ENCODE measurements at regions not wholly inside any gene's neighbourhood (a gene's known extent, or its start where the extent isn't known, plus 50 kb on each side); places are given as distances from the start of the nearest gene placed in this dataset.
"Not testable (repeated sequence)": the region's sequence is repeated elsewhere in the genome, so short reads cannot be mapped to it uniquely, and the experiment has no call there.

DNA sequence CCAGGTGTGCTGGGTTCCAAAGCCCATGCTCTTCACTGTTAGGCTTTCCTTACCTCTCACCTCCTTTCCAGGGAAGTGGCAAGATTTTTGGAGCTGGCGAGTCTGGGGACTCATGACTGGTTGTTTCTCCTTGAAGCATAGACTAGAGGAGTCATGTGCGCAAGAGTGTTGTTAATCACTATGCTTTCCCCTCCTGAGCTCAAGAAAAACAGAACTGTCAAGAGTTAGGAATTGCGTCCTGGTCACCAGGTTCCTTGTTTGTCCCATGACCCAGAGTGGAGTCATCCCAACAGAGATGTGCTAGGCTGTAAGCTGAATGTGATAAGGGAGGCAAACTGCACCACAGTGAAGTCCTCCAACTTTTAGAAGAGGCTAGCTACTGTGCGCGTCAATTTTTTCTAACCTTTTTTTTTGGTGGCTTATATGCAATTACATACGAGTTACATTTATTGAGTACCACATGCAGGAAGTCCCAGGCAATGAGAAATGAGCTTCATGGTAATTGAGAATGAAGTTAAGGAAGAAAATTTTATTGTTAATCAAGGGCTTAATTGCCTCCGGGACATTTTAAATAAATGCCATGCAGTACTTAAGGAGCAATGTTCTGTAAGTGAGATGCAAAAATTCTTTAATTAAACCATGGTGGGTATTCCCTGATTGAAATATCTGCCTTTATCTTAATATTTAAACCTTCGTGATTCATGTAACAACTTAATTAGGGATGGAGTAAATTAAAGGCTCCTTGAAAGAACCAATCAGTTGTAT is 233.9 kb downstream of the ZIC5 start:
- no peak for DNase-seq (ENCODE audit: low read depth in 2 of 2)

DNA sequence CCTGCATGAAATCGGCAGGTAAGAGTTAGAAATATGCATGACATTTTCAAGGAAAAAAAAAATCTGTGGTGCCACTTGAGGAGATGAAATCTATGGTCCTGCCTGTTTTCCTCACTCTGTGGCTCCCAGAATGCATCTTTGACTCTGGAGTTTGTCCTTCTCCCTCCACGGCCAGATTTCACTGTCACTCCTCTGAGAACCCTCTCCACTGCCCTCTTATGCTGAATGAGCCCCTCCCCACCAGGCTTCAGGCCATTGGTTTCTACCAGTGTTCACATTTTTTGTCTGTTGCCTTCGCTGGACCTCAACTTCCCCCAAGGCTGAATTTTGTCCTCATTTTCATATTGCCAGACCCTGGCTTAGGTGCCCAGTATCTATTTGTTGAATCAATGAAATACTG is 235.0 kb downstream of the ZIC5 start:
- DNase-seq (ENCODE audit: low read depth in 2 of 2): no peak

DNA sequence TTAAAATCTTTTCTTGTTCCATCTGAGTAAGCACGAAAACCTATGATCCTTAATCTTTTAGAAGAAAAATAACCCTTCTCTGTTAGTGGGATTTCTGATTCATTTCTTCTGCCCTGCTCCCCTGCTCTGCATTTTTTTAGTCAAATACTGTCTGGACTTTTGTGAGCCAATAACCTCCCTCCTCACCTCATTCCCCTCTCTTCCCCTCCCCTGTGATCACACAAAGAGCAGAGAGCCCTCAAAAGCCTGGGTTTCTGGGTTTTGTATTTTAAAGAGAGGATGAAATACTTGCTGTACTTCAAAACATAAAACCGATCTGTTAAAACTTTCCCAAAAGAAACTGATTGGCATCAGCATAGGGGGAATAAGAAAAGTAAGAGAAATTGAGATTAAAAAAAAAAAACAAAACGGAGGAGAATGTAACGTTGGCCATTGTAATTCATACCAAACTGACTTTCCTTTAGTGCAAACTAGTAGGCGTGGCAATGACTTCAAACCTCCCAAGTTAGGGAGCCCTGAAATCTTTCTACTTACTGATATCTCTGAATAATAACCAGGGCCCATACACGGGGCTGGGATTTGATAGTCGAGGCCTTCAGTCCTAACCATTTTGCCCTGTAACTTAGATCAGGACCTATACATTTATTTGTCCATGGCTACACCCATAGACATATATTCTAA is 232.9 kb downstream of the TM9SF2 start:
- DNase-seq (ENCODE audit: low read depth in 2 of 2): no peak

DNA sequence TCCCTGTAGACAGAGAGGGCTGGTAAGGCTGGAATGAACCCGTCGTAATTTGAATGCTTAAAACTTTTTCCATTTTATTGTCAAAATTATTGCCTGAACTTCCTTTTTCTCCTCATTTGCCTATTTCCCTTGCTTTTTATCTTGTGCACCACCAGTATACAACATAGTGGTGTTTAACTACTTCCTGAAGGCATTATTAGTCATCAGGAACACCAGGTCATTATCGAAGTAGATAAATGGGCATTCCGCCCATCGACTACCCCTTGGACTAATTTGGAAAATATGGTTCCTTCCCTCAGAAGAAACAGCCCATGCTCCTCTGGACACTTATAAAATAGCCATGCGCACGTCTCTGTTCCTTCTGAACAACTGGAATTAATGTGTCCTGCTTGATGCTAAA is 232.1 kb downstream of the TM9SF2 start:
- DNase-seq (ENCODE audit: low read depth in 2 of 2): no peak

DNA sequence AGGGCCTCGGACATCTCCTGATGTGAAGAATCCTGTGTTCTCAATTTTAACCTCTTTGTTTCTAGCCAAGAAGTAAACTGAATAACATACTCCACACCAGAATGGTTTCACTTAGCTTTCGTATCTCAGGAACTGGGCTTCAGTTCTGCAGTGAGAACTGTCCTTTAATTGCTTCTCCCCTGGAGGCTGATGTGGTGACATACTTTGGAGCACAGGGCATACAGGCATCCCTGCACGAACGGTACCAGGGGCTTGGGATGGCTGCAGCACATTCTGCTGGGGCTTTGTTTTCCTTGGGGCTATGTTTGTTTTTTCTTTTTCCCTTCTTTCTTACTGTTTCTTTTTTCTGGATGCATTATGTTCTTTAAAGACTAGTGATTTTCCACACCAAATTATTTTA is 230.5 kb downstream of the TM9SF2 start:
- no peak for DNase-seq (ENCODE audit: low read depth in 2 of 2)

DNA sequence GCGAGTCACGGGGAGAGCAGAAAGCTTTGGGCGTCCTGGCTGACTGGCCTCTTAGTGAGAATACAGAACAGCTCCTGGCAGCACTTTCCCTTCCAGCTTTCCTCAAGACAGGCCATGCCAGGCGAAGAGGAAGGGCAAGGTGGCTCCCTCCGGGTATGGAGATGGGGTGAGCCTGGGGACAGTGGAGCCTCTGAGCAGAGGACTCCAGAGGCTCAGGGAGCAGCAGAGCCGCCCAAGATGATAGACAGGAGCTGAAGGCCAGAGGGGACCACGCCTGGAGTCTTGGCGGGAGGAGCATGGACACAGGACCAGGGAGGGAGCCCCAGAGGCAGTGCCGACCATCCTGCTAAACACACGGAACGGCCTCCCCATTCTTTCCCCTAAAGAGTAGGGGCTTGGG is 229.1 kb downstream of the TM9SF2 start:
- DNase-seq (ENCODE audit: low read depth in 2 of 2): no peak

DNA sequence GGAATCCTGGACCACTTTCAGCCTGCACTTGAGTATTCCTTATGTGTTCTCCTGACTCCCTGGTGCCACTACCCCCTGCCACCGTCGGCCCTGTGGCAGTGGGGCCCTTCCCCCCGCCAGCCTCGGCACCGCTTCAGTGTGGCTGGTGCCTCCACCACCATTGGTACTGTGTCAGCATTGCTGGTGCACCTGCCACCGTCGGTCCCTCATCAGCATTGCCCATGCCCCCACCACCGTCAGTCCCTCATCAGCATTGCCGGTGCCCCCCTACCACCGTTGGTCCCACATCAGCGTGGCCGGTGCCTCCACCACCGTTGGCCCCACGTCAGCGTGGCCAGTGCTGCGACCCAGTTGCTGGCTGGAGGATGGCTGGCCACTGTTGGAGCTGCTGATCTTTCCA is 228.5 kb downstream of the TM9SF2 start:
- no peak for DNase-seq (ENCODE audit: low read depth in 2 of 2)

DNA sequence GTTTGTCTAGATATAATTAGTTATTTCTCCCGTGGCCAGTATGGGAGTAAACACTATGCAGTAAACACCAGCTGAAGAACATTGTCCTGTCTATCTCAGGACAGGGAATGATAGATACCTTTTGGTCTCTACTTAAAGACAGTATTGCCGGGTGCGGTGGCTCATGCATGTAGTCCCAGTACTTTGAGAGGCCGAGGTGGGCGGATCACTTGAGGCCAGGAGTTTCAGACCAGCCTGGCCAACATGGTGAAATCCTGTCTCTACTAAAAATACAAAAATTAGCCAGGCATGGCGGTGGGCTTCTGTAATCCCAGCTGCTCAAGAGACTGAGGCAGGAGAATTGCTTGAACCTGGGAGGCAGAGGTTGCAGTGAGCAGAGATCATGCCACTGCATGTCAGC is 226.4 kb downstream of the TM9SF2 start:
- DNase-seq (ENCODE audit: low read depth in 2 of 2): not testable (repeated sequence)

DNA sequence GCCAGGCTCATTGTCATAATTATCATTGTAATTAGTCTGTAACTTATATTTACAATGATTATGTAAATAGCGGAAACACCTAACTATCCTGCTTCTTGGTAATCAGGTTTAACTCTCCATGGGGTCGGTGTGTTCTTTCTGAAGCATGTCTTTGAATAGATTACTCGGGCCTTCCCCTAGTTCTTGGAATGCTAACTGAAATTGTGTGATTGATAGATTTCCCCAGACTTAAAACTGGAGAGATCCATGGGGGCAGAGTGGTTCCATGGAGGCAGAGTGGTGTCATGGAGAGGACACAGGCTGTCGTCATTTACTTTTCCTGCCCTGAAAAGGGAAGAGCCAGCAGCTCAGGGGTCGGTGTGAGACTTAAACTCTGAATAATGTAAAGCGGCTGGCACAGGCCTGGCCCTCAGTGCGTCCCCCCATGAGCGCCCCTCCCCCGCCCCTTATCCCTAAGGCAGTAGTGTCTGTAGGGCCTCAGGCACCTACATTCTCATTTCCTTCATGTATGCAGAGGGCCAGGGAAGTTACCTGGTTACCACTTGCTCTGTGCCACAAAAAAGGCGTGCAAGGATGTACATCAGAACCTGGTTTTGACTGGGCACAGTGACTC is 225.1 kb downstream of the TM9SF2 start:
- DNase-seq (ENCODE audit: low read depth in 2 of 2): no peak

DNA sequence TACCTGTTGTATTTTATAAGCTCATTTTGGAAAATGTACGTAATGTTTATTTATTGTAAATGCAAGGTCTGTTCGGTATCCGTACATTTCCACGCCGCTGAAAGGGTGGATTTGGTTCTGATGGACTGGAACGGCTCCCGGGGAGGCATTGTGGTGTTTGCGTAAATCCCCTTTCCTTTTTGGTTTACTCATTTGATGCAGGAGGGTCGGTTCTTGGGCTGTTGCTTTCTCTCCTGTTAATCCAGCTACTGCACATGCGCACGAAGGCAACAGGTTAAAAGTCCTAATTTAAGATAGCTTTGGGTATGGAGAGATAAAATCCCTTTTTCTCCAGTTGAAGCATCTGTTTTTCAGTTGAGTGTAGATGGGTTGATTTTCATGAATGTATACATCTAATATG is 224.4 kb downstream of the TM9SF2 start:
- no peak for DNase-seq (ENCODE audit: low read depth in 2 of 2)

DNA sequence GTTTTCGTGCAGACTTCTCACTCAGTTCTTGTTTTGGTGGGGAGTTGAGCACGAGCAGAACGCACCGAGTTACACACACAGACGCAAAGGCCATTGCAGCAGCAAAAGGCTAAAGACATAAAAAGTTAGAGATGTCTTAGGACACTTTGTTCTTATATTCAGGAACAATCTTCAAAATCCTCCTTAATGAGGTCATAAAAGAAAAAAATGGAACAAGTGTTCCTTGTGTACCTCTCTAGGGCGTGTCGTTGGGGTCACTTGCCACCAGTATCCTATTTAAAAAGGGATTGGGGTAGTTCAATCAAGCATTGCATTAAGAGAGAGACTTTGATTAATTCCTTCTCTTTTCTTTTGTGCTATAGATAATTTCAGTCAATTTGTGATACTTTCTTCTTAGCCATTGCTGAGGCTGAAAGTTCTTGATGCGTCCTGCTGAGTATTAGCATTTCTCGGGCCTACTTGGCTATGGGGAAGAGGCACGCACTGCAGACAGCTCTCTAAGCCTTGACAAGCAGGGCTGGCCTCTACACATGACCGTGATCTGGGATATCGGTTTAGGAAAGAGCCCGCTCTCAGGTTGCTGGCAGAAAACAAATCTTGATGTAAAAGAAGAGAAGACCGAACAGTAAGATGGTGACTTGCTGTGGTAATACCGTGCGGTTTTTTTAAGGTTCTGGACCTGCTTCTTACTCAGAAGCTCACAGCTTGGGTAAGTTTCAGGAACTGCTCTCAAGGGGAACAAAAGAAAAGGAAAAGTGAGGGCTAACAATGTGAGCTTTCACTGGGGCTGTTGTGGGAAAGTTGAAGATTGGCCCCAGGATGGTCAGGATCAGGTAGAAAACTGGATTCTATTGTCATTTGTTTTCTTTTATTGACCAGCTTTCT is 223.6 kb downstream of the TM9SF2 start:
- DNase-seq (ENCODE audit: low read depth in 2 of 2): no peak

DNA sequence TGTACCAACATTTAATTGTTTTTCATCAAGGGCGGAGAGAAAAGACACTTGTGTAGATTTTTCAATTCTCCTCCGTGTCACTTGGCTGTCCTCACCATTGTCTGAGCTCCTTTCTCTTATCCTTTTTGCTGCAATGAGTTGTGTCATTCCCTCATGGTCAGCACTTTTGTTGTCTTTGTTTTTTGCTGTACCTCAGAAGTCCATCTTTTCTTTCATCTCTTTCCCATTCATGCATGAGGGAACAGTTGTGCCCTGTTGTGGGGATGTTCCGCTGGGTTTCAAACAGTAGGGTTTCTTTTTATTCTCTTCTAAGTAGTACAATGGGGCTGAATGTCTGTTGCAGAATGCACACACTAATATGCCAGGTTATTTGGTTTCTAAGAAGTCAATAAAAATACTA is 222.6 kb downstream of the TM9SF2 start:
- DNase-seq (ENCODE audit: low read depth in 2 of 2): no peak

DNA sequence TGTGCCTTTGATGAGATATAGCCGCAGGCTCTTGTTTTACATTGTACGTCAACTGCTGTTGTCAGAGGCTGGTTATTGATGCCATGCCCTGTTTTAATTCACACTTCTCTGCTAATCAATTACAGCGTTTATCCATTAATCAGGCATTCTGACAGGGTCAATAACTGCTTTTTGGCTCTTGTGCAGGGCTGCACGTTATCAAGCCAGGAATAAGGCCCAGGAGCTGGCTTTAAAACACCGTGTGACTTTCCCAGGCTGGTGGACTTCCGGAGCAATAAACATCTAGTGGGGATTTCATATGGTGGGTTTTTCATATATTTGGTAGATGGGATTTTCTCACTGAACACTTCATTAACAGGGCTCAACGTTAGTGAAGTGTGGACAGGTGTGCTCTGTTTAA is 221.7 kb downstream of the TM9SF2 start:
- DNase-seq (ENCODE audit: low read depth in 2 of 2): no peak

DNA sequence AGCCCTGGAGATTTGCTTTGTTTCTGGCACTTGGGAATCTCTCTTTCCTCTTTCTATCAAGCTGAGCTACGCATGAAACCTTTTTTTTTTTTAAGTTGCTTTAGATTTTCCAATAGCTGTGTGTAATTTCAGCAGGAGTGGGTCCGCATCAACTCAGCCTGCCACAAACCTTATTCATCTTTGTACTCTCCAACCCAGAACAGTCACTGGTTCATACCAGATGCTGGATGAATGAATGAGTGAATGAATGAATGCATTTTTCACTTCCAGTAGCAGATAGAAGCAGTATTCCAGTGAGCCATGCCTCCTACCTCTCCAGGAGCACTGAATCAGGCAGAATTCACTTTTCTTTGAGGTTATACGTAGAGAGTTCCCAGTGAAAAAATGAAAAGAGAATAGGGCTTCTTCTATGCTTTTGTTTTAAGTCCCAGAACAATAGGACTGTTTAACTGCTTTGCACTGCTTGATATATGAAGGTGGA is 221.1 kb downstream of the TM9SF2 start:
- DNase-seq (ENCODE audit: low read depth in 2 of 2): no peak

DNA sequence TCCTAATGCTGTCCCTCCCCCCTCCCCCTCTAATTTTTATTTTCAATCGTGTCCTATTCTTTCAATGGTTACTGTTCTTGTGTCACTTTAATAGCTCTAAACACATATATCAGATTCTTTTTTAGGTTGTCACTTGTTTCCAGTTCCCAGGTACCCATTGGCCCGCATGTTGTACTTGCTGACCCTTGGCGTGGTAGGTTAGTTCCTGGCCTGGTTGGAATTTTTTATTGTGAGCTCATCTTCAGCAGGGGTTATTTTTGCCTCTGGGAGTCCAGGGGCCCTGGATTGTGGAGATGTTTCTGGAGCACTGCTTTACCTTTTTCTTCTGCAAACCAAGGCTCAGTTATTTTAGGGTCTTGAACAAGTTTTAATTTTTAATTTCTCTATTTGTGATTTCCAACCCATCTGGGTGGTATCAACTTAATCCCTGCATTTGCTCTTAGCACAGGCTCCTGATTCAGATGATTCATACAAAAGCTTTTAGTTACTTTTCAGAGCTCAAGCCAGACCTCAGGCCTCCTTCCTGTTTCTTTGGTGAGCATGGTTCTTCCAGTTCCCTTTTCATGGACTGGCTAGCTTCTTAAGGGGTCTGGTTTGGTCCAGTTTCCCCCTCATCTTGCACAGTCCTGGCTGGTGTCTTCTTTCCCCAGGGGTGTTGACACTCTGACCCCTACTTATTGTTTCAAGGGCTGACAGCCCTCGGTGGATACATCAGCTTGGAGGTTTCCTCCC is 220.5 kb downstream of the TM9SF2 start:
- DNase-seq (ENCODE audit: low read depth in 2 of 2): no peak

DNA sequence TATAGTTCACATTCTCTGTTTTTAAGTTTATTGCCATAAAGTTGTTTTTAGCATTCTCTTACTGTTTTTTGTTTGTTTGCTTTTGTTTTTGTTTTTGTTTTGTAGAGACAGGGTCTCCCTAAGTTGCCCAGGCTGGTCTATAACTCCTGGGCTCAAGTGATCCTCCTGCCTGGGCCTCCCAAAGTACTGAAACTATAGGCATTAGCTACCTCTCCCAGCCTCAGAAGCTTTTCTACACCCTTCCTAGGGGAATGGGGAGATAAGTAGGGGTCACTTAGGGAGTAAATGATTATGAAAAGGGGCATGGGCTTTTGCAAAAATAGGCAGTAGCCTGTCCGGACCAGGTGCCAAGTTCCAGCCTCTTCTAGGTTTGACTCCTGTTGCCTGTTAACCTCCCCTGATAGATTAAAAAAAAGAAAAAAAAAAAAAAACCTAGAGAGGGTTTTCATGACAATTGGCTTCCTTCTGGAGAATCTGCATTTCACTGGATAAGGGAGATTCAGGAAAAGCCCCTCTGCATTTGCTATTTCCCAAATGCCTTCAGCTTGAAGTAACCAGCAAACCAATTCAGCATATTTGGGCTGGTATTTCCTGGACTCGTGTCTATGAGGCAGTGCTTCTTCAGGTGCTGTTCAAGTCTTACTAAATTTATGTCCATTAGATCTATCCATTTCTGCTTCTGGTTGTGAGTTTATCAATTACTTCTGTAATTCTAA is 216.8 kb downstream of the TM9SF2 start:
- DNase-seq (ENCODE audit: low read depth in 2 of 2): no peak

DNA sequence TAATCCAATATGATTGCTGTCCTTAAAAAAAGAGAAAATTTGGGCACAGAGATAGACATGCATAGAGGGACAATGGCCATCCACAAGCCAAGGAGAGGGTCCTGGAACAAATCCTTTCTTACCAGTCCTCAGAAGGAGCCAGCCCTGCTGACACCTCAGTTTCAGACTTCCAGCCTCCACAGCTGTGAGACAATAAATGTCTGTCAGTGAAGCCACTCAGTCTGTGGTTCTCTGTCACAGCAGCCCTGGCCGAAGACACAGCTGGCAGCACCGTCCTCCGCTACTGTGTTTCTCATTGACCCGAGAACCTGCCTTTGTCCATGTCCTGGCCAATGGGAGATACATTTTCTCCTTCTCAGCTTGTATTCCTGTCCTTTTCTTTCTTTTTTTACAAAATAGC is 207.9 kb downstream of the TM9SF2 start:
- no peak for DNase-seq (ENCODE audit: low read depth in 2 of 2)

DNA sequence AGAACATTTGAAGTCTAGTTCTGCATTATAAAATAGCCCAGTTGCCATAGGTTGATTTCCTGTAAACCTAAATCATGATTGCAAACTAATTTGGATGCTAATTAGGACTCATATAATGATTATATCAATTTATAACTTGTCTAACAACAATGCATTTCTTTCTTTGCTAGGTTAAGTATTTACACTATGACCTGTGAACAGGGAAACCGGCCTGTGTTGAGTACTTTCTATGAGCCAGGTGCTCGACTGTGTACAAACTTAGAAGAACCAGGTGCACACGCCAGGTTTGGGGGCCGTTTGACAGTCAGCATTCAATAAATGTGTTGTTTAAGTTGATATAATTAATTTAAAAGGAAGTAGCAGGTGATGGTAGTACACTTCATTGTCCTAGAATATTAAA is 203.1 kb downstream of the TM9SF2 start:
- no peak for DNase-seq (ENCODE audit: low read depth in 2 of 2)

DNA sequence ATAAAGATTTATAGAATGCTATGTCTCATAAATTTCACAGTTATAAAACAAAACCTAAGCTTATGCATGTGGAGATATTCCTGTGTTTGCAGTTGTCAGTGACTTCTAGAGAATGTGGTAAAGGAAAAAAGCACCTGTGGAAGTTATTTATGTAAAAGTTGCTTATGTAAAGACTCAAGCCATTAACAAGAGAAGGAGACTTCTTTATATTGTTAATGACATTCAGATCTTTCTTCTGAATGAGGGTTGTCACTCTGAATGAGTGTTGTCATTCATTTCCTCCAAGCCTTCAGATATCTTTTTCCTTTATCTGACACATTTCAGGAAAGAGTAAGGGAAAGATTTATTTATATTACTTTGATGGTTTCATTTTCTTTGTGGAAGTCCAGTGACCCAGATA is 202.6 kb downstream of the TM9SF2 start:
- DNase-seq (ENCODE audit: low read depth in 2 of 2): no peak

DNA sequence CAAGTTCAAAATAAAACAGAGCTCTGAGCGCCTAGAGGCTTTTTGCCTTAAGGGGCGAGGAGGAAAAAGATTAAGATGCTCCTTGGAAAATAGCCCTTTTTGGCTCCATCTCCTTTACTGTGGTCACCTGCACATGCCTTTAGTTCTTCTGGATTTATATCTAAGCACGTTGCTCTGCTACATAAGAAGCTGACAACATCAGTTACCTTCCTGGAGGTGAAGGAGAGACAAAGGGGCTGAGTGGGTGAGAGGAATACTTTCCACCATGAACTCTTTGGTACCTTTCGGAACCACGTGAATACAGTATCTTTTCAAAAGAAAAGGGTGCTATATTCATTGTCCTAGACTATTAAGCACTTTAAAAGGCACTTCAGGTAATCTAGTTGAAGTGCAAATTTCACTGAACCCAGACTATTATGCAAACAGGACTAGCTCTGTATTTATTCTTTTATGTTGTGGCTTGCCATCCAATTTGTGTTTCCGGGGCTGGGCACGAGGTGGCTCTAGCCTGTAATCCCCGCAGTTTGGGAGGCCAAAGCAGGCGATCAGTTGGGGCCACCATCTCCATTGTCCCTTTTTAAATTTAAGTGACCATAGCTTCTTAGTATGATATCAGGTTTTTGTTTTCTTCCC is 201.5 kb downstream of the TM9SF2 start:
- DNase-seq (ENCODE audit: low read depth in 2 of 2): no peak

All from stimulated activated CD8-positive, alpha-beta memory T cell treated with anti-CD3 and anti-CD28 coated beads, Interleukin-2, amount 100 ng/mL, for 1 hour (primary cell).